Transverse colon (tissue), 4 donors: ENCODE measurements at regions not wholly inside any gene's neighbourhood (a gene's known extent, or its start where the extent isn't known, plus 50 kb on each side); places are given as distances from the start of the nearest gene placed in this dataset.

Experiments used
- DNase-seq: peaks from one replicate; pipeline ENCODE4 v3.0.0-alpha.2; 2019
- H3K27ac ChIP-seq, 4 donors: fragments of 200-600 bp; sonication (generic); 2 replicates each; pipeline ENCODE4 v1.5.1; 2016 to 2018; ENCODE audit warnings: inconsistent platforms in 4 of 4
- H3K27me3 ChIP-seq: fragments of 200-600 bp; sonication (generic); 2 replicates; pipeline ENCODE4 v1.5.1; 2017; ENCODE audit warnings: inconsistent platforms
- H3K36me3 ChIP-seq, 4 donors: fragments of 200-600 bp; sonication (generic); 2 replicates each; pipeline ENCODE4 v1.5.1; 2017 to 2019; ENCODE audit warnings: inconsistent platforms in 4 of 4
- H3K4me1 ChIP-seq, 4 donors: fragments of 200-600 bp; sonication (generic); 2 replicates each; pipeline ENCODE4 v1.5.1; 2017 to 2020; ENCODE audit warnings: inconsistent platforms in 4 of 4
- H3K4me3 ChIP-seq, 4 donors: fragments of 200-600 bp; sonication (generic); 1 replicate in 1 of 4; 2 replicates in 3 of 4; pipeline versions ENCODE4 v1.5.1 to v1.6.1; 2017 to 2019; ENCODE audit warnings: inconsistent platforms in 4 of 4
- H3K9me3 ChIP-seq, 2 donors: fragments of 200-600 bp; sonication (generic); 2 replicates each; pipeline ENCODE4 v1.5.1; 2017 to 2019; ENCODE audit warnings: inconsistent platforms in 2 of 2
- EP300 ChIP-seq: sonication (generic); formaldehyde crosslinking; IDR thresholded peaks from one replicate; pipeline ENCODE4 v1.6.1; 2017; ENCODE audit warnings: antibody characterized with exemption, low read depth
- POLR2A ChIP-seq: fragments of 450-650 bp; IDR thresholded peaks from one replicate; pipeline ENCODE4 v1.6.1; 2016; ENCODE audit warnings: antibody characterized with exemption, mild to moderate bottlenecking, moderate library complexity
- POLR2AphosphoS5 ChIP-seq, 3 donors: sonication (generic); formaldehyde crosslinking; IDR thresholded peaks; one replicate each; pipeline ENCODE4 v1.6.1; 2016; ENCODE audit warnings: antibody characterized with exemption in 3 of 3
- WGBS, 2 donors: methylation state at CpG; one replicate each; pipeline ENCODE4 v1.1.5; 2018; ENCODE audit warnings: low coverage in 1 of 2; 5-methylcytosine and 5-hydroxymethylcytosine counted together
- in situ Hi-C, 4 donors: fragments of 200-750 bp; cut with MboI; loops; one replicate each; pipeline versions ENCODE4 v1.15.0 to v1.15.1; 2017; ENCODE audit warnings: low sequenced_read_pairs in 3 of 4, low pct_ligation_motif_present in 1 of 4, low pct_unique_long_range_greater_than_20kb in 1 of 4
- intact Hi-C: fragments of 100-400 bp; cut with DNase I; formaldehyde crosslinking; loops from one replicate; pipeline ENCODE4 v1.15.1; 2023; ENCODE audit warnings: low total_unique reads
- TF ChIP-seq, protein P1 (sequence below), 5 experiments: fragments of 200-600 bp in 3 of 5; fragments of 450-650 bp in 2 of 5; sonication (generic) in 3 of 5; IDR thresholded peaks; 1 replicate in 2 of 5; 2 replicates in 3 of 5; pipeline ENCODE4 v1.5.1; 2016 to 2017; ENCODE audit warnings: antibody characterized with exemption in 5 of 5, inconsistent platforms in 3 of 5, mild to moderate bottlenecking in 2 of 5, moderate library complexity in 1 of 5

DNA sequence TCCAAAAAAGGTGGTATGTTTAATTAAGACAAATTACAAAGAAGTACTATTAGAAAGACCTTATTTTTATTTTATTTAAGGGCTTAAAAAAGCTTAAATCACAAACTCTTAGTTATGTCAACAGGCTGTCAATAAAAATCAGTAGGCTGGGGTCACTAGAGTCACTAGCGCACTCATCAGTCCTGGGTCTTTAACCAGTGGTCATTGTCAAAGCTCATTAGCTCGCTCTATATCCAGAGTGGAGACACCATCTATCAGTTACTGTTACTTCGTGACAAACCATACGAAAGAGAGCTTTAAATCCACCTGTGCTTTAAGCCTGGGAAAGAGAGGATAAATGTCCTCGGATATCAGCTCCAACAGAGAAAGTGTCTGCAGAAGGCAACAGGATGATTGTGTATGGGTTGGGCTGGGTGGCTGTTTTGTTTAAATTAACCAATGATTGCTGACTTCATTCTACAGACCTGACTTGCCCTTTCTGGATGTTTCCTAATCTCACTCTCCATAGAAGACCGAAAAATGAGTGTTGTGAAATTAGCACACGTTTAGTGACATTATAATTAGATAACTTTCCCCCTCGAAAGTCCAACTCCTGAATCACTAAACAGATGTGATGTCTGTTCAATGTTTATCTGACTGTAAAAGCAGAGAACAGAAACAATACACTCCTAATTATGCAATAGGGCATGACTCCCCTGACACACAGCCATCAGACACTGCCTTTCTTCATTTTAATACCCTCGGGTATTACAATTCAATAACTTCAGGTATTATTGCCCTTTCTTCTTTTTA is 123.6 kb upstream of the TNPO1 start:
- no peak for DNase-seq
- intact Hi-C loops: no loop called here
- H3K4me3 ChIP-seq: no peak overlapping the region
- 48 to 63% methylated on average over 7 to 9 of the region's 9 CpGs for WGBS, 2 donors
- in situ Hi-C loops: no loop called here
- no peaks in the 10 kb centered on the region for H3K9me3 ChIP-seq
- peaks cover 0 to 12% (median 0%) of the 10 kb centered on the region in 4 donors for H3K4me1 ChIP-seq
- H3K36me3 ChIP-seq: no peaks in the 10 kb centered on the region
- peak overlapping the region in 2 of 4 donors; percentile 38 to 54 for H3K27ac ChIP-seq
- TF ChIP-seq EP300 (no peak), POLR2AphosphoS5 (IDR thresholded peaks at IDR 0.05) (peak in 2 of 3 donors; percentile 76 to 83), POLR2A (no peak)
- TF ChIP-seq, protein P1, sequence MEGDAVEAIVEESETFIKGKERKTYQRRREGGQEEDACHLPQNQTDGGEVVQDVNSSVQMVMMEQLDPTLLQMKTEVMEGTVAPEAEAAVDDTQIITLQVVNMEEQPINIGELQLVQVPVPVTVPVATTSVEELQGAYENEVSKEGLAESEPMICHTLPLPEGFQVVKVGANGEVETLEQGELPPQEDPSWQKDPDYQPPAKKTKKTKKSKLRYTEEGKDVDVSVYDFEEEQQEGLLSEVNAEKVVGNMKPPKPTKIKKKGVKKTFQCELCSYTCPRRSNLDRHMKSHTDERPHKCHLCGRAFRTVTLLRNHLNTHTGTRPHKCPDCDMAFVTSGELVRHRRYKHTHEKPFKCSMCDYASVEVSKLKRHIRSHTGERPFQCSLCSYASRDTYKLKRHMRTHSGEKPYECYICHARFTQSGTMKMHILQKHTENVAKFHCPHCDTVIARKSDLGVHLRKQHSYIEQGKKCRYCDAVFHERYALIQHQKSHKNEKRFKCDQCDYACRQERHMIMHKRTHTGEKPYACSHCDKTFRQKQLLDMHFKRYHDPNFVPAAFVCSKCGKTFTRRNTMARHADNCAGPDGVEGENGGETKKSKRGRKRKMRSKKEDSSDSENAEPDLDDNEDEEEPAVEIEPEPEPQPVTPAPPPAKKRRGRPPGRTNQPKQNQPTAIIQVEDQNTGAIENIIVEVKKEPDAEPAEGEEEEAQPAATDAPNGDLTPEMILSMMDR (IDR thresholded peaks at IDR 0.05): no peak
- H3K27me3 ChIP-seq: no peaks in the 10 kb centered on the region

DNA sequence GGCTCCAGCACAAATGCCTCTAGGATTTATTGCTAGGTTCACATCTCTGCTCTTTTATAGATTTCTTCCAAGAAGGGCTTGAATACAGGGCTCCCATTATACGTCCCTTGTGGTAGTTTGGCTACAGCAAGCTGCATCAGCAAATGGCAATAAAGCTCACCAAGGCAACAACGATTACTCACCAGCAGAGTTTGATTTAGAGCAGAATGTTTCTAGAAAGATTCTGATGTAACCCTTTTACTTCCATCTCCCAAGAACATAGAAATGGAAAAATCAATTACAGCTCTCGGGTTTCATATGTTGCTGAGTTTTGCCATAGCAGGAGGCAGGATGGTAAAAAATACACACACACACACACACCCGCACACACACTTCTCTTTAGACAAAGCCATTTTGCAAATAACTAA is 124.2 kb upstream of the TNPO1 start:
- in situ Hi-C loops: no loop called here
- Histone ChIP-seq H3K4me1 (peaks cover 0 to 12% (median 0%) of the 10 kb centered on the region in 4 donors), H3K4me3 (no peak overlapping the region), H3K9me3 (no peaks in the 10 kb centered on the region), H3K27me3 (no peaks in the 10 kb centered on the region), H3K27ac (peak overlapping the region in 2 of 4 donors; percentile 4 to 54), H3K36me3 (no peaks in the 10 kb centered on the region)
- intact Hi-C loops: no loop called here
- 50 to 64% methylated on average over 4 of the region's 4 CpGs for WGBS, 2 donors
- DNase-seq: no peak
- TF ChIP-seq POLR2AphosphoS5 (IDR thresholded peaks at IDR 0.05) (no peak), EP300 (no peak), POLR2A (no peak)
- TF ChIP-seq, protein P1 (IDR thresholded peaks at IDR 0.05): no peak

DNA sequence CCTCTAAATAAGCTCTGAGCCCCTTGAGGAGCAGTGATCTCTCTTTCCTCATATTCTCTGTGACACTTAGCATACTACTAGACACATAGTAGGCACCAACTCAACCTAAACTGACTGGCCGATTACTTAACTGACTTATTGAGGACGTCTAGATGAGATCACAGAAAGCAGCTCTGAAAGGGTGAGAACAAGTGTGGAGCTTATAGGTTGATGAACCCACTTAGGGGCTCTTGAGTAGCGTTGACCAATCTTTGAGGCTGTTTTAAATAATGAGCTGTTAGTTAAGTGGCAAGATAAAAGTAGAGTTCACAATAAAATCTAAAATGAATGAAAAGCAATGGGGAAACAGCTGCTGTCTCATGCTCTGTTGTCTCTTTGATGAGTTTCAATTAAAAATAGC is 124.7 kb upstream of the TNPO1 start:
- H3K27me3 ChIP-seq: no peaks in the 10 kb centered on the region
- no peak for TF ChIP-seq POLR2A
- TF ChIP-seq POLR2AphosphoS5 (IDR thresholded peaks at IDR 0.05): no peak
- TF ChIP-seq, protein P1 (IDR thresholded peaks at IDR 0.05): no peak
- intact Hi-C loops: no loop called here
- H3K27ac ChIP-seq: peak overlapping the region in 1 of 4 donors; percentile 4
- H3K9me3 ChIP-seq: no peaks in the 10 kb centered on the region
- in situ Hi-C loops: no loop called here
- no peak for DNase-seq
- H3K4me1 ChIP-seq: peaks cover 0 to 12% (median 0%) of the 10 kb centered on the region in 4 donors
- no peak overlapping the region for H3K4me3 ChIP-seq
- H3K36me3 ChIP-seq: no peaks in the 10 kb centered on the region
- WGBS, 2 donors: 45 to 52% methylated on average over 3 of the region's 3 CpGs

DNA sequence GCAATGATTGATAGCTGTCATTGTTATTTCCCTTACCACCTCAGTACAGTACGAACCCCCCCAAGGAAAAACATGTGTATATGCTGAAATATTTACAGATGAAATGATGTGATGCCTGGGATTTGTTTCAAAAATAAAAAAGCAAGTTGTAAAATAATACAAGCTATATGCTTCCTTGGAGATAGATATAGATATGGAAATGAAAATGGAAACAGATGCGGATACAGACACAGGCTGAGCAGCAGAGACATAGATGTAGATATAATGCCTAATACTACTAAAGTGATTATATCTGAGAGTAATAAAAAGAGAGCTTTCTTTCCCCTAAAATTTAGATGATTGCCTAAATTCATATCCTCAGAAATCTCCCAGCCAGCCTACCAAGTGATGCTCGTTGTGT is 127.5 kb upstream of the TNPO1 start:
- no peak overlapping the region for H3K27ac ChIP-seq

More for the DNA sequence above, 127.5 kb upstream of the TNPO1 start:
- intact Hi-C loops (no loop called here), in situ Hi-C loops (no loop called here)
- no peaks in the 10 kb centered on the region for H3K9me3 ChIP-seq
- no peak for DNase-seq
- H3K4me1 ChIP-seq: peaks cover 0 to 12% (median 0%) of the 10 kb centered on the region in 4 donors
- H3K36me3 ChIP-seq: no peaks in the 10 kb centered on the region
- no peaks in the 10 kb centered on the region for H3K27me3 ChIP-seq
- no peak for TF ChIP-seq POLR2AphosphoS5 (IDR thresholded peaks at IDR 0.05)
- no peak for TF ChIP-seq EP300
- TF ChIP-seq POLR2A: no peak
- TF ChIP-seq, protein P1 (IDR thresholded peaks at IDR 0.05): no peak
- WGBS, 2 donors: 88% methylated on average over 3 of the region's 3 CpGs
- no peak overlapping the region for H3K4me3 ChIP-seq
